Kidney (tissue), 13 donors: ENCODE measurements at regions not wholly inside any gene's neighbourhood (a gene's known extent, or its start where the extent isn't known, plus 50 kb on each side); places are given as distances from the start of the nearest gene placed in this dataset.

Experiments used
- DNase-seq, 5 donors: peaks; one replicate each; pipeline ENCODE4 v3.0.0-alpha.2; 2013 to 2020
- FAIRE-seq: peaks from 2 replicates; lab custom pipeline; 2012; peaks lifted over from hg19 to GRCh38; lab: Jason Lieb, UNC
- H3K27ac ChIP-seq, 2 donors: one replicate each; pipeline ENCODE4 v1.7.0; 2013; ENCODE audit warnings: low read depth in 2 of 2, low read length in 2 of 2, inconsistent platforms in 1 of 2
- H3K27me3 ChIP-seq: one replicate; pipeline ENCODE4 v1.7.1; 2013; ENCODE audit warnings: low read length, inconsistent platforms; ENCODE audit not compliant: control insufficient read depth, insufficient read depth
- H3K36me3 ChIP-seq, 3 donors: one replicate each; pipeline versions ENCODE4 v1.7.0 to v1.7.1; 2013; ENCODE audit warnings: low read length in 3 of 3, control low read depth in 1 of 3, inconsistent platforms in 1 of 3; ENCODE audit not compliant: insufficient read depth in 3 of 3, control insufficient read depth in 2 of 3
- H3K4me1 ChIP-seq, 3 donors: one replicate each; pipeline versions ENCODE4 v1.7.0 to v1.7.1; 2013; ENCODE audit warnings: low read length in 3 of 3, inconsistent platforms in 1 of 3, low read depth in 1 of 3; ENCODE audit not compliant: control insufficient read depth in 2 of 3, insufficient read depth in 2 of 3
- H3K4me3 ChIP-seq, 3 donors: one replicate each; pipeline versions ENCODE4 v1.7.0 to v1.8.1; 2013; ENCODE audit warnings: low read length in 3 of 3, control low read depth in 1 of 3, inconsistent platforms in 1 of 3
- H3K9ac ChIP-seq, 3 donors: one replicate each; pipeline versions ENCODE4 v1.7.0 to v1.7.1; 2013; ENCODE audit warnings: low read length in 3 of 3, control low read depth in 1 of 3, inconsistent platforms in 1 of 3
- H3K9me3 ChIP-seq, 3 donors: one replicate each; pipeline versions ENCODE4 v1.7.0 to v1.7.1; 2013; ENCODE audit warnings: low read length in 3 of 3, control low read depth in 1 of 3, inconsistent platforms in 1 of 3; ENCODE audit not compliant: control insufficient read depth in 2 of 3, insufficient read depth in 1 of 3
- intact Hi-C: fragments of 100-400 bp; cut with DNase I; formaldehyde crosslinking; loops from one replicate; pipeline ENCODE4 v1.11.1; 2022
- TF ChIP-seq, protein P1 (sequence below): IDR thresholded peaks from 3 replicates; pipeline ENCODE4 v1.5.1; 2012; ENCODE audit warnings: mild to moderate bottlenecking, moderate library complexity, borderline replicate concordance; ENCODE audit not compliant: insufficient read depth; ENCODE audit errors: extremely low read depth
- donor health status: control.
- donor health status: control.
- donor health status: control.
- donor health status: control.
- donor health status: control.
- donor health status: DM: yes; HTN: yes; CAD: no.
- donor health status: Normal renal cell carcinoma (clear cell type).

DNA sequence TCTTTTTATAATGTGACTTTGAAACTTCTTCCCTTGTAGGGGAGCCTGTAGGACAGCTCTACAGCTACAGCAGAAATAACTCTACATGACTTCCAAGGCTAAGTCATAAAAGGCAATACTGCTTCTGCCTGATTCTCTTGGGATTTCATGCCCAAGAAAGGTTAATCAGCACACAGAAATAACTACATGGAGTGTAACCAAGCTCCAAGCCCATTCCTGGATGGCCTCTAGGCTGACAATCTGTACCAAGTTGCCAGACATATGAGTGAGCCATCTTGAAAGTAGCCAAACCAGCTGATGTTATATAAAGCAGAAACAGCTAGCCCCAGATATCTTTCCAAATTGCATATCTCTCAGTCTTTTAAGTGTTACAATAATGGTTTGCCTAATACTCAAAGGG, 75.8 kb upstream of the OSTN start:
- Histone ChIP-seq H3K27ac (no peak overlapping the region), H3K4me3 (no peak overlapping the region), H3K4me1 (no peaks in the 10 kb centered on the region), H3K9ac (no peak overlapping the region), H3K9me3 (no peaks in the 10 kb centered on the region), H3K27me3 (no peaks in the 10 kb centered on the region), H3K36me3 (no peaks in the 10 kb centered on the region)
- TF ChIP-seq, protein P1, sequence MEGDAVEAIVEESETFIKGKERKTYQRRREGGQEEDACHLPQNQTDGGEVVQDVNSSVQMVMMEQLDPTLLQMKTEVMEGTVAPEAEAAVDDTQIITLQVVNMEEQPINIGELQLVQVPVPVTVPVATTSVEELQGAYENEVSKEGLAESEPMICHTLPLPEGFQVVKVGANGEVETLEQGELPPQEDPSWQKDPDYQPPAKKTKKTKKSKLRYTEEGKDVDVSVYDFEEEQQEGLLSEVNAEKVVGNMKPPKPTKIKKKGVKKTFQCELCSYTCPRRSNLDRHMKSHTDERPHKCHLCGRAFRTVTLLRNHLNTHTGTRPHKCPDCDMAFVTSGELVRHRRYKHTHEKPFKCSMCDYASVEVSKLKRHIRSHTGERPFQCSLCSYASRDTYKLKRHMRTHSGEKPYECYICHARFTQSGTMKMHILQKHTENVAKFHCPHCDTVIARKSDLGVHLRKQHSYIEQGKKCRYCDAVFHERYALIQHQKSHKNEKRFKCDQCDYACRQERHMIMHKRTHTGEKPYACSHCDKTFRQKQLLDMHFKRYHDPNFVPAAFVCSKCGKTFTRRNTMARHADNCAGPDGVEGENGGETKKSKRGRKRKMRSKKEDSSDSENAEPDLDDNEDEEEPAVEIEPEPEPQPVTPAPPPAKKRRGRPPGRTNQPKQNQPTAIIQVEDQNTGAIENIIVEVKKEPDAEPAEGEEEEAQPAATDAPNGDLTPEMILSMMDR: no peak
- no peak for FAIRE-seq
- intact Hi-C loops: no loop called here
- DNase-seq: no peak

DNA sequence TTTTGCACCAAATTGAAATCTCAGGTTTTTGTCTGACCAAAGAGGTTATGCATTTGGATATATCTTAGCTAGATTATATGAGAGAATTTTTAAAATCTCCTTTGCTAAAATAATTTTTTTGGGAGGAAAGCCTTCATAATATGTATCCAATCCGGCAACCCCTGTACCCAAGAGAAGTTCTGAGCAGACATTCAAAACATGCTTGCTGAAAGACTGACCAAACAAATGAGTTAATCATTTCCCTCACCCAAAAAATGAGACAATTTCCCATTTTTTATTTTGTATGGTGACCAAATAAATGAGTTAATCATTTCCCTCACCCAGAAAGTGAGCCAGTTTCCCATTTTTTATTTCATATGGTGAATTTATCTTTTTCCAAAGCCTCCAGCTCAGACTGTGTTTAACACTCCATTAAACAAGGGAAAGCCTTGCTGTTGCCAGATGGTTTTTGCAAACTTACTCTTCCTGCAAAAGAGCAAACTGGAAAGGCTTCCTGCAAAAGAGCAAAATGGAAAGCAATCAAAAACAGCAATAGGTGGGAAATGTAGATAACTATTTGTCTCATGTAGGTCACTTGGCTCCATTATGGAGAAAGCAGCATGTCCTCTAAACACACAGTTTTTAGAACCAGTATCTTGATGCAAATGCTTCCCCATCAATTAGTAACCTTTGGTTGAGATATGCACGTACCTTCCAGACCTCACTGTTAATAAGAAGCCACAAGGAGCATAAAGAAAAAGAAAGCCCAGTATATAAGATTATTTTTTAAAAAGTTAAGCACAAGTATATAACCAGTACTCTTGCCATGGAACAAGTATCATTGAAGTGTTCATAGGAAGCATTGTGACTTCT, 78.4 kb upstream of the OSTN start:
- Histone ChIP-seq H3K27me3 (no peaks in the 10 kb centered on the region), H3K36me3 (no peaks in the 10 kb centered on the region), H3K4me3 (no peak overlapping the region), H3K9me3 (no peaks in the 10 kb centered on the region), H3K4me1 (no peaks in the 10 kb centered on the region), H3K9ac (no peak overlapping the region), H3K27ac (no peak overlapping the region)
- TF ChIP-seq, protein P1: no peak
- DNase-seq: peak in 2 of 5 donors; percentile 7 to 21
- no peak for FAIRE-seq
- intact Hi-C loops: no loop called here

DNA sequence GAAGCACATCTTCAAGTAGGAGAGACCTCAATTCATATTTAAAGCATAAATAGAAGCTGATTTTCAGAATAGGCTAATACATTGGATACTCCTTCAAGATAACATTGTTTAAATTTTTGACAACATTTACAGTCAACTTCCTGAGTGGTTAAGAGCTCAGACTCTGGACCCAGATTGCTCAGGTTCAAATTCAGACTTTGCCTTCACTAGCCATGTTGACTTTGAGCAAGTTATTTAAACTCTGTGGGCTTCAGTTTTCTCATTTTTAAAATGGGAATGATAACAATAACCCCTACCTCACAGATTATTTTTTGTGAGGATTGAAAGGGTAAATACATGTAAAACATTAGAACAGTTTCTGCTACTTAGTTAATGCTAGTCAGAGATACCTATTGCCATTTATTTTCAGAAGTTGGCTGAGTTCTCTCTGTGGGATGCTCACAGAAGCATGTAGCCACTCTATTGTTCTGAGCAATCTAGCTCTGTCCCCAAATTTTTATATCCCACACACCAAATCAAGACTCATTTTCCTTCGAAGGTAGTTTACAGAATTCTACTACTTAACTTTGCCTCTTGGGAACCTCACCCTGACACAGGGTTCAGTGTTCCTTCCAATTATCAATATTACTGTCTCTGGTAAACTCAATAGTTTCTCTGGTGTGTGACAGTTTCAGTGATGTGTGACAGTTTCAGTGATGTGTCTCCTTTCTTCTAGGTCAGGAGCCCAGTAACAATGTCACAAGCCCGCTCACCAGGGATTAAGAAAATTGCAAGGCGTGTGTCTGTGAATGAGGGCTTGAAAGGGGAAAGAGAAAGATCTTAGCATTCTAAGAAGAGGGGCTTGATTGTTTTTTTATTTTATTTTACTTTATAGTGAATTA, 79.4 kb upstream of the OSTN start:
- Histone ChIP-seq H3K36me3 (no peaks in the 10 kb centered on the region), H3K9ac (no peak overlapping the region), H3K4me1 (no peaks in the 10 kb centered on the region), H3K27me3 (no peaks in the 10 kb centered on the region), H3K4me3 (no peak overlapping the region), H3K27ac (no peak overlapping the region), H3K9me3 (no peaks in the 10 kb centered on the region)
- TF ChIP-seq, protein P1: no peak
- intact Hi-C loops: no loop called here
- DNase-seq: no peak
- no peak for FAIRE-seq
